Testis (tissue), 2 donors: ENCODE measurements at regions not wholly inside any gene's neighbourhood (a gene's known extent, or its start where the extent isn't known, plus 50 kb on each side); places are given as distances from the start of the nearest gene placed in this dataset.

Experiments used
- POLR2A ChIP-seq: fragments of 450-650 bp; IDR thresholded peaks from one replicate; pipeline ENCODE4 v1.6.1; 2017; ENCODE audit warnings: antibody characterized with exemption, mild to moderate bottlenecking, moderate library complexity
- TF ChIP-seq, protein P1 (sequence below), 3 experiments: fragments of 450-650 bp in 2 of 3; fragments of 200-600 bp in 1 of 3; sonication (generic) in 1 of 3; IDR thresholded peaks; one replicate each; pipeline ENCODE4 v1.5.1; 2016 to 2019; ENCODE audit warnings: antibody characterized with exemption in 3 of 3, mild to moderate bottlenecking in 2 of 3, moderate library complexity in 1 of 3

DNA sequence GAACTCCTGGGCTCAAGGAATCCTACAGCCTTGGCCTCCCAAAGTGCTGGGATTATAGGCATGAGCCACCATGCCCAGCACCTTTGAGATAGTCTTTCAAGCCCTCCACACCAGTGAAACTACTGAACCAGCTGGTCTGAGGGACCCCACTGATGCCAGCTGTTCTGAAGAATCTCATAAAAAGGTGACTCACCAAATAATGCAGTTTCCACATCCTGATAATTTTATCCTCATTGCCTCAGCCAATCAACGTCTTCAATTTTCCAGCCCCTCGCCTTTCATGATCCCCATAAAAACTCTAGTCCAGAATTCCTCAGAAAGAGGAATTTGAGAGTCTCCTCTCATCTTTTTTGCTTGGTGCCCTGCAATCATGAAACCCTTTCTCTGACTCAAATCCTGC, 1691.6 kb upstream of the LRRTM3 start:
- TF ChIP-seq, protein P1, sequence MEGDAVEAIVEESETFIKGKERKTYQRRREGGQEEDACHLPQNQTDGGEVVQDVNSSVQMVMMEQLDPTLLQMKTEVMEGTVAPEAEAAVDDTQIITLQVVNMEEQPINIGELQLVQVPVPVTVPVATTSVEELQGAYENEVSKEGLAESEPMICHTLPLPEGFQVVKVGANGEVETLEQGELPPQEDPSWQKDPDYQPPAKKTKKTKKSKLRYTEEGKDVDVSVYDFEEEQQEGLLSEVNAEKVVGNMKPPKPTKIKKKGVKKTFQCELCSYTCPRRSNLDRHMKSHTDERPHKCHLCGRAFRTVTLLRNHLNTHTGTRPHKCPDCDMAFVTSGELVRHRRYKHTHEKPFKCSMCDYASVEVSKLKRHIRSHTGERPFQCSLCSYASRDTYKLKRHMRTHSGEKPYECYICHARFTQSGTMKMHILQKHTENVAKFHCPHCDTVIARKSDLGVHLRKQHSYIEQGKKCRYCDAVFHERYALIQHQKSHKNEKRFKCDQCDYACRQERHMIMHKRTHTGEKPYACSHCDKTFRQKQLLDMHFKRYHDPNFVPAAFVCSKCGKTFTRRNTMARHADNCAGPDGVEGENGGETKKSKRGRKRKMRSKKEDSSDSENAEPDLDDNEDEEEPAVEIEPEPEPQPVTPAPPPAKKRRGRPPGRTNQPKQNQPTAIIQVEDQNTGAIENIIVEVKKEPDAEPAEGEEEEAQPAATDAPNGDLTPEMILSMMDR (IDR thresholded peaks at IDR 0.05) = no peak
- no peak for TF ChIP-seq POLR2A
